A549 (cell line): ENCODE measurements at regions not wholly inside any gene's neighbourhood (a gene's known extent, or its start where the extent isn't known, plus 50 kb on each side); places are given as distances from the start of the nearest gene placed in this dataset.

Experiments used
- ATAC-seq, 2 experiments: fragments of 200-7000 bp in 1 of 2; fragments of >200 bp in 1 of 2; cut with Nextera tagmentation in 1 of 2; cut with Tn5 transposase in 1 of 2; 3 replicates each; pipeline versions ENCODE4 v1.8.0 to v1.9.1; 2018 to 2020; ENCODE audit warnings: mild to moderate bottlenecking in 1 of 2, moderate library complexity in 1 of 2
- CTCF ChIA-PET: fragments of 300-600 bp; sonication (Branson Sonifier 250); formaldehyde crosslinking; extraction: SDS; loops from one replicate; lab custom pipeline; 2021; ENCODE audit warnings: antibody characterized with exemption, inconsistent platforms; lab: Yijun Ruan, JAX
- POLR2A ChIA-PET: fragments of 350-600 bp; formaldehyde crosslinking; extraction: SDS; loops from one replicate; lab custom pipeline; 2021; ENCODE audit warnings: antibody characterized with exemption, inconsistent platforms; lab: Yijun Ruan, JAX
- DNase-seq, 2 experiments: peaks; one replicate each; pipeline versions ENCODE4 v3.0.0 to v3.0.0-alpha.2; 2011 to 2016; ENCODE audit warnings: low read depth in 1 of 2, low spot score in 1 of 2
- FAIRE-seq: peaks from 2 replicates; lab custom pipeline; 2011; peaks lifted over from hg19 to GRCh38; lab: Jason Lieb, UNC
- H3K27ac ChIP-seq, 2 experiments: fragments of >200 bp; sonication (Bioruptor Twin); formaldehyde crosslinking; 3 replicates each; pipeline ENCODE4 v1.5.1; 2016 to 2017
- H3K4me1 ChIP-seq: fragments of >200 bp; sonication (Bioruptor Twin); formaldehyde crosslinking; 3 replicates; pipeline ENCODE4 v1.6.1; 2016
- H3K4me2 ChIP-seq: fragments of >200 bp; sonication (Bioruptor Twin); formaldehyde crosslinking; 3 replicates; pipeline ENCODE4 v1.6.1; 2016
- H3K4me3 ChIP-seq: fragments of >200 bp; sonication (Bioruptor Twin); formaldehyde crosslinking; 3 replicates; pipeline ENCODE4 v1.5.1; 2016
- H3K9me3 ChIP-seq: fragments of >200 bp; sonication (Bioruptor Twin); formaldehyde crosslinking; 3 replicates; pipeline ENCODE4 v1.6.1; 2016
- ATOH8 ChIP-seq: fragments of 250-450 bp; sonication (Bioruptor Pico); IDR thresholded peaks from 2 replicates; pipeline ENCODE4 v1.5.0; 2020; ENCODE audit warnings: low read depth, mild to moderate bottlenecking, moderate library complexity
- BCL3 ChIP-seq: fragments of >200 bp; sonication (Bioruptor Twin); formaldehyde crosslinking; IDR thresholded peaks from 3 replicates; pipeline ENCODE4 v1.6.1; 2016
- BHLHE40 ChIP-seq: IDR thresholded peaks from 2 replicates; pipeline ENCODE4 v1.6.1; 2012; ENCODE audit warnings: low read depth, low read length, inconsistent platforms
- CBX8 ChIP-seq: fragments of 200-600 bp; sonication (generic); IDR thresholded peaks from 2 replicates; pipeline ENCODE4 v1.6.1; 2016
- CEBPB ChIP-seq, 2 experiments: fragments of >200 bp in 1 of 2; sonication (Bioruptor Twin) in 1 of 2; formaldehyde crosslinking in 1 of 2; IDR thresholded peaks; 2 replicates each; pipeline ENCODE4 v1.6.1; 2012 to 2016
- CHD2 ChIP-seq: fragments of 150-350 bp; IDR thresholded peaks from 2 replicates; pipeline ENCODE4 v1.6.1; 2014; ENCODE audit warnings: low read length; ENCODE audit not compliant: partially characterized antibody
- CTCF ChIP-seq: fragments of >200 bp; sonication (Bioruptor Twin); formaldehyde crosslinking; IDR thresholded peaks from 3 replicates; pipeline ENCODE4 v1.5.1; 2016
- E2F6 ChIP-seq: IDR thresholded peaks from 2 replicates; pipeline ENCODE4 v1.6.1; 2012; ENCODE audit warnings: low read depth, borderline replicate concordance
- FOSB ChIP-seq: fragments of 250-450 bp; sonication (Bioruptor Pico); IDR thresholded peaks from 2 replicates; pipeline ENCODE4 v1.5.0; 2020; ENCODE audit warnings: mild to moderate bottlenecking, moderate library complexity
- FOSL2 ChIP-seq, 2 experiments: fragments of 450-650 bp in 1 of 2; fragments of >200 bp in 1 of 2; sonication (Bioruptor Twin) in 1 of 2; formaldehyde crosslinking; IDR thresholded peaks; 2 replicates each; pipeline versions ENCODE4 v1.5.0 to v1.6.1; 2016 to 2020; ENCODE audit warnings: mild to moderate bottlenecking in 1 of 2, moderate library complexity in 1 of 2
- GATA3 ChIP-seq: IDR thresholded peaks from 2 replicates; pipeline ENCODE4 v1.6.1; 2012; ENCODE audit warnings: borderline replicate concordance
- HOXB5 ChIP-seq: fragments of 250-450 bp; sonication (Bioruptor Pico); IDR thresholded peaks from 2 replicates; pipeline ENCODE4 v1.5.0; 2020; ENCODE audit warnings: mild to moderate bottlenecking, moderate library complexity
- JUN ChIP-seq, 2 experiments: fragments of >200 bp; sonication (Bioruptor Twin); formaldehyde crosslinking; IDR thresholded peaks; 2 replicates in 1 of 2; 3 replicates in 1 of 2; pipeline ENCODE4 v1.6.1; 2016 to 2017
- JUNB ChIP-seq: fragments of >200 bp; sonication (Bioruptor Twin); formaldehyde crosslinking; IDR thresholded peaks from 2 replicates; pipeline ENCODE4 v1.6.1; 2016
- POLR2A ChIP-seq: IDR thresholded peaks from 2 replicates; pipeline ENCODE4 v1.6.1; 2012; ENCODE audit warnings: mild to moderate bottlenecking, low read length
- RARB ChIP-seq: fragments of 250-450 bp; sonication (Bioruptor Pico); IDR thresholded peaks from 2 replicates; pipeline ENCODE4 v1.8.0; 2021; ENCODE audit warnings: mild to moderate bottlenecking, moderate library complexity
- RCOR1 ChIP-seq: fragments of 150-350 bp; IDR thresholded peaks from 2 replicates; pipeline ENCODE4 v1.6.1; 2014; ENCODE audit warnings: antibody characterized with exemption, low read length, low read depth
- REST ChIP-seq: fragments of 200-600 bp; sonication (generic); IDR thresholded peaks from 2 replicates; pipeline ENCODE4 v1.6.1; 2016; ENCODE audit warnings: antibody characterized with exemption, mild to moderate bottlenecking, moderate library complexity
- RFX5 ChIP-seq: fragments of 450-650 bp; IDR thresholded peaks from 2 replicates; pipeline ENCODE4 v1.7.1; 2014; ENCODE audit warnings: antibody characterized with exemption, mild to moderate bottlenecking, moderate library complexity
- RNF2 ChIP-seq: fragments of 200-600 bp; sonication (generic); IDR thresholded peaks from 2 replicates; pipeline ENCODE4 v1.6.1; 2016; ENCODE audit warnings: low read depth, mild to moderate bottlenecking, antibody characterized with exemption, moderate library complexity, borderline replicate concordance
- TFCP2L1 ChIP-seq: fragments of 250-450 bp; sonication (Bioruptor Pico); IDR thresholded peaks from 2 replicates; pipeline ENCODE4 v1.5.0; 2021; ENCODE audit warnings: mild to moderate bottlenecking
- WGBS: methylation state at CpG from one replicate; pipeline ENCODE4 v1.1.6; 2017; ENCODE audit errors: missing lambda C conversion rate; 5-methylcytosine and 5-hydroxymethylcytosine counted together

- H3K27ac ChIP-seq = peak overlapping the region; percentile 33 to 50; a peak in 2 of 6 replicates
- no peaks in the 10 kb centered on the region for H3K9me3 ChIP-seq
- TF ChIP-seq REST = no peak
- TF ChIP-seq E2F6 = no peak
- TF ChIP-seq GATA3 = no peak
- TF ChIP-seq ATOH8 = no peak
- TF ChIP-seq TFCP2L1 (CRISPR knock-in tag) = no peak
- no peak for TF ChIP-seq BCL3
- TF ChIP-seq POLR2A = no peak
- TF ChIP-seq HOXB5 (CRISPR knock-in tag) = no peak
- no peak for TF ChIP-seq RCOR1
- TF ChIP-seq CHD2 = no peak
- ChIA-PET POLR2A (no interaction called here), CTCF (interaction anchor here (1.0 kb wide), 1 partner anchor 311 kb away, joined by 3 read pairs; no protein-coding TSS in a partner anchor)
- H3K4me2 ChIP-seq = peak overlapping the region; percentile 41
- peaks cover 9% of the 10 kb centered on the region; the same call in 2 of the 3 replicates for H3K4me1 ChIP-seq
- ATAC-seq (peak in 1 of 2 experiments; percentile 69; a peak in 3 of 6 replicates), DNase-seq (peak in 1 of 2 experiments; percentile 16), FAIRE-seq (no peak)
- no peak overlapping the region for H3K4me3 ChIP-seq
- WGBS = 63% methylated on average over 2 of the region's 2 CpGs
Measured at GRCh38 chr13:40254394-40254793, 412.0 kb downstream of the FOXO1 start.

GRCh38 chr13:40255551-40255950 lies 410.9 kb downstream of the FOXO1 start:
- FAIRE-seq = no peak
- peaks cover 9% of the 10 kb centered on the region; the same call in 2 of the 3 replicates for H3K4me1 ChIP-seq
- POLR2A ChIA-PET = no interaction called here
- no peak for TF ChIP-seq ATOH8
- no peak for TF ChIP-seq JUN (IDR thresholded peaks at IDR 0.05)
- TF ChIP-seq FOSB = no peak
- no peak for TF ChIP-seq RFX5
- no peak for TF ChIP-seq CTCF
- no peak for TF ChIP-seq CBX8
- no peak for TF ChIP-seq RNF2
- no peak for TF ChIP-seq BHLHE40
- TF ChIP-seq BCL3 = no peak
- no peak for TF ChIP-seq CEBPB (IDR thresholded peaks at IDR 0.05)
- TF ChIP-seq RARB (CRISPR knock-in tag) = no peak
- TF ChIP-seq FOSL2 (IDR thresholded peaks at IDR 0.05) = no peak
- no peak for TF ChIP-seq FOSL2 (CRISPR knock-in tag; IDR thresholded peaks at IDR 0.05)
- TF ChIP-seq JUNB = no peak
- TF ChIP-seq CHD2 = no peak
- TF ChIP-seq POLR2A = no peak
- TF ChIP-seq, all 56 proteins: peak for 0
- WGBS = 49% methylated on average over 5 of the region's 5 CpGs
- H3K4me3 ChIP-seq = no peak overlapping the region
- no peak for ATAC-seq
- no peak for DNase-seq
- no peak overlapping the region for H3K4me2 ChIP-seq
- CTCF ChIA-PET = no interaction called here
- H3K9me3 ChIP-seq = no peaks in the 10 kb centered on the region
- H3K27ac ChIP-seq = no peak overlapping the region
